ENCODE measurements at regions not wholly inside any gene's neighbourhood (a gene's known extent, or its start where the extent isn't known, plus 50 kb on each side); places are given as distances from the start of the nearest gene placed in this dataset.

DNA sequence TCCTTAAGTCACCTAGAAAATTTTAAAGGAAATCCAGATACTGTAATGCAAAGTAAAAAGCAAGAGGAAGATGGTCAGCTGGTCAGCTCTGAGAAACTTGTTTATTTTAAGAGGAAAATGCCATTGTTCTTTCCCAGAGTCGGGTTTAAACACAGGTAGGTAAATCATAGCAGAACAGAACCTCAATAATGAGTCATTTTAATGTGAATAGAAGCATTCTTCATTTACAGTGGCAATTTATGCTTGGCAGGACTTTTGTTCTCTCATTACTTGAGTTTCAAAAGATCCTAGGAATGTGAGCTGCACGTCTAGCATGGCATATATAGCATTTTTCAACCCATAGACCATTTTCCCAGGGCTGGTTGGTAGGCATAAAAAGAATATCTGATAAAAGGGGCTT, 132.3 kb downstream of the LIG4 start:
- no peaks in the 10 kb centered on the region for H3K4me1 ChIP-seq
- H3K9me3 ChIP-seq, result no peaks in the 10 kb centered on the region
- BruUV-seq (replicated peaks), result no TSS peak
- H3K27me3 ChIP-seq (replicated peaks; ENCODE audit: control insufficient read depth, insufficient read depth, low read length), result no peaks in the 10 kb centered on the region
- no peak overlapping the region for H3K27ac Mint-ChIP-seq (ENCODE audit: unreplicated experiment)
- no peak for DNase-seq
- no peak overlapping the region for H3K4me3 Mint-ChIP-seq (ENCODE audit: unreplicated experiment)
- ChIA-PET POLR2A (no interaction called here), CTCF (no interaction called here)
- H3K36me3 ChIP-seq (ENCODE audit: control insufficient read depth, insufficient read depth, low read length), result no peaks in the 10 kb centered on the region
- H3K9me3 Mint-ChIP-seq (ENCODE audit: unreplicated experiment), result peaks cover 10% of the 10 kb centered on the region
- no peaks in the 10 kb centered on the region for H3K4me1 Mint-ChIP-seq (ENCODE audit: low read depth, unreplicated experiment)
- intact Hi-C loops (cut with micrococcal nuclease; ENCODE audit: unreplicated experiment), result loop anchor here (10.0 kb wide), 2 partner anchors 408 to 708 kb away; no protein-coding TSS in a partner anchor
- TF ChIP-seq, protein P1, sequence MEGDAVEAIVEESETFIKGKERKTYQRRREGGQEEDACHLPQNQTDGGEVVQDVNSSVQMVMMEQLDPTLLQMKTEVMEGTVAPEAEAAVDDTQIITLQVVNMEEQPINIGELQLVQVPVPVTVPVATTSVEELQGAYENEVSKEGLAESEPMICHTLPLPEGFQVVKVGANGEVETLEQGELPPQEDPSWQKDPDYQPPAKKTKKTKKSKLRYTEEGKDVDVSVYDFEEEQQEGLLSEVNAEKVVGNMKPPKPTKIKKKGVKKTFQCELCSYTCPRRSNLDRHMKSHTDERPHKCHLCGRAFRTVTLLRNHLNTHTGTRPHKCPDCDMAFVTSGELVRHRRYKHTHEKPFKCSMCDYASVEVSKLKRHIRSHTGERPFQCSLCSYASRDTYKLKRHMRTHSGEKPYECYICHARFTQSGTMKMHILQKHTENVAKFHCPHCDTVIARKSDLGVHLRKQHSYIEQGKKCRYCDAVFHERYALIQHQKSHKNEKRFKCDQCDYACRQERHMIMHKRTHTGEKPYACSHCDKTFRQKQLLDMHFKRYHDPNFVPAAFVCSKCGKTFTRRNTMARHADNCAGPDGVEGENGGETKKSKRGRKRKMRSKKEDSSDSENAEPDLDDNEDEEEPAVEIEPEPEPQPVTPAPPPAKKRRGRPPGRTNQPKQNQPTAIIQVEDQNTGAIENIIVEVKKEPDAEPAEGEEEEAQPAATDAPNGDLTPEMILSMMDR (IDR thresholded peaks at IDR 0.05; ENCODE audit: insufficient read depth in 1 of 2, low read depth in 1 of 2, low read length in 1 of 2, severe bottlenecking in 1 of 2, unreplicated experiment in 1 of 2), result no peak
- no peaks in the 10 kb centered on the region for H3K27me3 Mint-ChIP-seq (ENCODE audit: insufficient read depth, unreplicated experiment)
- no peaks in the 10 kb centered on the region for H3K36me3 Mint-ChIP-seq (ENCODE audit: insufficient read depth, unreplicated experiment)
- H3K4me3 ChIP-seq (ENCODE audit: low read depth, low read length), result no peak overlapping the region

DNA sequence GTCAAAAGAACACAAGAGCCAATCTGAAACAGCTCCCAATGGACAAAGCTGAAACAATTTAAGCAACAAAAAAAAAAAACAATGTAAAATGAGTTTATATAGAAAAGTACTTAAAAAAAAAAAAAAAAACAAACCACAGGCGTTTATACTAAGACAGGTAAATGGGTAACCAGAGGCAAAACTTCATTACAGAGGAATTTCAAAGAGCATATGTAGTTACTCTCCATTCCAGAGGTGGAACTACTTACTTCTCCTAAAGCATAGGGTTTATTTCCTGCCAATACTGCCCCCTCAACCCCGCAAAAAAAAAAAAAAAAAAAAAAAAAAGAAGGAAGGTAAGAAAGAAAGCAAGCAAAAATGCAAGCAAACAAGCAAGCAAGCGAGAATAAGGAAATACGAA, 132.9 kb downstream of the LIG4 start:
- no peak overlapping the region for H3K27ac Mint-ChIP-seq (ENCODE audit: unreplicated experiment)
- H3K27me3 Mint-ChIP-seq (ENCODE audit: insufficient read depth, unreplicated experiment), result no peaks in the 10 kb centered on the region
- BruUV-seq (replicated peaks), result no TSS peak
- Histone ChIP-seq H3K36me3 (ENCODE audit: control insufficient read depth, insufficient read depth, low read length) (no peaks in the 10 kb centered on the region), H3K27me3 (replicated peaks; ENCODE audit: control insufficient read depth, insufficient read depth, low read length) (no peaks in the 10 kb centered on the region), H3K4me1 (no peaks in the 10 kb centered on the region), H3K4me3 (ENCODE audit: low read depth, low read length) (no peak overlapping the region), H3K9me3 (no peaks in the 10 kb centered on the region)
- H3K4me1 Mint-ChIP-seq (ENCODE audit: low read depth, unreplicated experiment), result no peaks in the 10 kb centered on the region
- no peaks in the 10 kb centered on the region for H3K36me3 Mint-ChIP-seq (ENCODE audit: insufficient read depth, unreplicated experiment)
- no peak overlapping the region for H3K4me3 Mint-ChIP-seq (ENCODE audit: unreplicated experiment)
- ChIA-PET POLR2A (interaction anchor here (0.6 kb wide), 1 partner anchor 9 kb away, joined by 8 read pairs; no protein-coding TSS in a partner anchor), CTCF (no interaction called here)
- intact Hi-C loops (cut with micrococcal nuclease; ENCODE audit: unreplicated experiment), result loop anchor here (10.0 kb wide), 2 partner anchors 408 to 708 kb away; no protein-coding TSS in a partner anchor
- DNase-seq, result no peak
- peaks cover 13% of the 10 kb centered on the region for H3K9me3 Mint-ChIP-seq (ENCODE audit: unreplicated experiment)
- TF ChIP-seq, protein P1 (IDR thresholded peaks at IDR 0.05; ENCODE audit: insufficient read depth in 1 of 2, low read depth in 1 of 2, low read length in 1 of 2, severe bottlenecking in 1 of 2, unreplicated experiment in 1 of 2), result no peak

DNA sequence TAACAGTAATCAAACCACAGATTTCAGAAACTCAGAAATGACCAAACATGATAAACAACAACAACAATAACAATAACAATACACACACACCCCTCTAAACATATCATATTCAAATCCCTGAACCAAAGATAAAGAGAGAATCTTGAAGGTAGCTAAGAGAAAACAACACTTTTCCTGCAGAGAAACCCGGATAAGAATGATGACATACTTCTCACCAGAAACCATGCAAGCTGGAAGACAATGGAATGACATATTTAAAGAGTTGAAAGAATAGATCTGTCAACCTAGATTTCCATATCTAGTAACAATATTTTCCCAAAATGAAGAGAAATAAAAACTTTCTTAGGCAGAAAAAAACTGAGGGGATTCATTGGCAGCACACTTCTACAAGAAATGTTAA, 138.1 kb downstream of the LIG4 start:
- Histone ChIP-seq H3K4me1 (no peaks in the 10 kb centered on the region), H3K4me3 (ENCODE audit: low read depth, low read length) (no peak overlapping the region), H3K36me3 (ENCODE audit: control insufficient read depth, insufficient read depth, low read length) (no peaks in the 10 kb centered on the region), H3K27me3 (replicated peaks; ENCODE audit: control insufficient read depth, insufficient read depth, low read length) (no peaks in the 10 kb centered on the region), H3K9me3 (no peaks in the 10 kb centered on the region; the same call in 1 of the 2 replicates)
- Mint-ChIP-seq H3K36me3 (ENCODE audit: insufficient read depth, unreplicated experiment) (no peaks in the 10 kb centered on the region), H3K9me3 (ENCODE audit: unreplicated experiment) (peaks cover 49% of the 10 kb centered on the region), H3K27ac (ENCODE audit: unreplicated experiment) (no peak overlapping the region), H3K4me1 (ENCODE audit: low read depth, unreplicated experiment) (no peaks in the 10 kb centered on the region), H3K4me3 (ENCODE audit: unreplicated experiment) (no peak overlapping the region), H3K27me3 (ENCODE audit: insufficient read depth, unreplicated experiment) (no peaks in the 10 kb centered on the region)
- ChIA-PET CTCF (no interaction called here), POLR2A (no interaction called here)
- no TSS peak for BruUV-seq (replicated peaks)
- TF ChIP-seq, protein P1 (IDR thresholded peaks at IDR 0.05; ENCODE audit: insufficient read depth in 1 of 2, low read depth in 1 of 2, low read length in 1 of 2, severe bottlenecking in 1 of 2, unreplicated experiment in 1 of 2), result no peak
- no peak for DNase-seq
- intact Hi-C loops (cut with micrococcal nuclease; ENCODE audit: unreplicated experiment), result no loop called here
